HG03457 (cell line): ENCODE measurements at regions not wholly inside any gene's neighbourhood (a gene's known extent, or its start where the extent isn't known, plus 50 kb on each side); places are given as distances from the start of the nearest gene placed in this dataset.

Experiments used
- ATAC-seq: cut with Tn5 transposase; IDR thresholded peaks from one replicate; pipeline ENCODE4 v1.9.1; 2021; ENCODE audit warnings: moderate number of reproducible peaks; ENCODE audit not compliant: unreplicated experiment

DNA sequence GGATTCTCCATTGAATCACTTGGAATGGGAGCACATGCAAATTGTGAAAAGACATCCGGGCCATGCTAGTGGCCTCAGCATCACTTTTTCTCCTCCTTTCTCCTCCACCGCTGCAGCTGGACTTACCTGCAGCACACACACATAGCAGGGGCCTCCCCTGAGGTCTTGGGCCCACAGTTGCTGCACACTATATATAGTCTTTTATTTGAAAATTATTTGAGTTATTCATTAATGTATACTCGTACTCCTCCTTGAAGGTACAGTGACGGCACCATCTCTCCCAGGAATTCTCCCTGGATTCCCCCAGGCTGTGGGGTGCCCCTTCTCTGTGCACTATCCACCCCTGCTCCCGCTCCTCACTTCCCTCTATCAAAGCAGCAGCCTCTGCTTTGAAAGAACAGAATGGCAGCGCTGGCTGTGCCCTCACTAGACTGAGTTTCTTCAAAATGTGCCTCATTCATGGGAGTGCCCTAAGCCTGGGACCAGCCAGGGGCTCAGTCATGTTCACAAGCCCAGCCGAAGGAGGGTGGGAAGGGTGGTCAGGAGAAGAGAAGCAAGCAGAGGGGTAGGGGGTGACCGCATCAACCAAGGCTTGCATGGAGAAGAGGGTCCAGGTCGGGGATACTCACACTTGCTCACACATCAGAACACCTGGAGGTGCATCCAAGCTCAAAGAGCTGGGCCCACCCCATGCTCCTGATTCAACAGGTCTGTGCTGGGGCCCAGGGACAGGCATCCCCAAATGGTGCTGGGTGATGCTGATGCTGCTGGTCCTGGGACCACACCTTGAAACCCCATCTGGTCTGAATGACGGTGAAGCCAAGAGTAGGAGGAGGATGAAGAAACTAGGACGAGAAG lies 156.2 kb upstream of the ZMIZ1 start:
- no peak for ATAC-seq

DNA sequence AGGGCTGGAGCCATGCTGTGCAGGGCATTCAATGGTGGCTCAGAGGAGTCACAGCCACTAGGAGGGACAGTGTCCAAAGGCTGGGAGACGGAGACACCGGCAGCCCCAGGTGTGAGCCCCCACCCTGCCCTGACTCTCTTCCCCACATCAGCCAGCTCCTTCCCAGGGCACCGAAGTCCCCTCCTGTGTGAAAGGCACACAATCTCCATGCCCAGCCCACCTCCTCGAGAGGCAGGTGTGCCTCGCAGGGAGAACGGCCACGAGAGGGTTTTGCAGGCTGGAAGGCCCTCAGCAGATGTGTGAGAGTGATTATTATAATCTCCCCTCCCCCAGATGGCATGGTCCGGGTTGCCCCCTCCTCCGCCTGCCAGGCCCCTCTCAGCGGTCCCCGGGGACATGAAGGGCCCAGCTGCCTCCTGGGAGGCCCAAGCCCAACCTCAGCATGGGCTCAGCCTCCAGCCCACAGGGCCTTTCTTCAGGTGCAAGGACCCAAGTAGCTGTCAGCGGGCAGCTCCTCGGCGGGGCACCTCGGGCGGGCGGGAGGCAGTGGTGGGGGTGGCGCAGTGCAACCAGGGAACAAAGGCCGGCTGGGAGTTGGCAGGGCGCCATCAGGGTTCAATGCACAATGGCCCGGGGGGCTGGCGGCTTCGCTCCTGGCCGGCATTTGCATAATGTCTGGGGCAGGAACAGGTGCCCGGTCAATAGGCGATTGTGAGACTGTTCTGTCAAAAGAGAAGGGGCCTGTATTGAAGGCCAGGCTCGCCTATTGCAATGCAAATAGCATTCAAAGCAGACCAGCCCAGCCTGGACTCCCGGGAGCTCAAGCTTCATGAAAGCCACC lies 155.3 kb upstream of the ZMIZ1 start:
- no peak for ATAC-seq

DNA sequence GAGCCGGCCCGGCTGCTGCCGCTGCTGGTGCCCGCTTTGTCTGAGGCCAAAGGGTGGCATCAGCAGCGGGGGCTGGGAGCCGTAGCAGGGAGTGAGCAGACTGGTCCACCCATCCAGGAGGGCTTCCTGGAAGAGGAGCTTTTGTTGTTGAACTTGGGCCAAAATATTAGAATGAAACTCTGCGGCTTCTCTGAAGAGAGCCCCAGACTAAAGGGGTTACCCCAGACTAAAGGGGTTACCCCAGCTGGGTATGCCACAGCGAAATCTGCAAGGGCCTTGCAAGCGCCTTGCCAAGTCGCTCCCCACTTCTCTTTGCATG lies 154.7 kb upstream of the ZMIZ1 start:
- ATAC-seq, result no peak

DNA sequence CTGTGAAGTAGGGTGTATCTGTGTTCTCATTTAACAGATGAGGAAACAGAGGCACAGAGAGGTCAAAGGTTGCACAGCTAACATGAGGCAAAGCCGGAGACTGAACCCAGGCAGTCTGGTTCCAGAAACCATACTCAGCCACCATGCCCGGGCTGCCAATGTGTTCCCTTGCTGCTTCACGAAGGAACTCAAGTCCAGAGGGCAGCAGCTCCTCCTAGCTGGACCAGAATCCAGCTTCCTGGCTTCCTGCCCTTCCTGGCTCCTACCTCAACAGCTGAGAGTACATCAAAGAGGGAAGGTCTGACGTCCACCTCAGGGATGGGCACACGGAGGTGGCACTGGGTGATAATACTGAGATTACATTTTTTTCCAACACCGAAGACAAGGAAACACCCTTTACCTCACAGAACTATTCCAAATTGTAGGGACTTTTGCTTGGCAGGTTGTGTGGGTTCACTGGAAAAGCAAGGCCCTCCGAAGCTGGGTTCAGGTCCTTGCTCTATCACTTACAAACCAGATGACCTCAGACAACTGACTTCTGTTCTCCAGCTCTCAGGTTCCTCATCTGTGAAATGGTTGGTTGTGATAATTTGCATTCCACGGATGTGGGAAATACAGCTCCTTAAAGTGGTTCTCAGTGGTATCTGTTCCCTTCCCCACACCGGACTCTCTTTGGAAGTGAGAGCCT lies 154.1 kb upstream of the ZMIZ1 start:
- no peak for ATAC-seq

DNA sequence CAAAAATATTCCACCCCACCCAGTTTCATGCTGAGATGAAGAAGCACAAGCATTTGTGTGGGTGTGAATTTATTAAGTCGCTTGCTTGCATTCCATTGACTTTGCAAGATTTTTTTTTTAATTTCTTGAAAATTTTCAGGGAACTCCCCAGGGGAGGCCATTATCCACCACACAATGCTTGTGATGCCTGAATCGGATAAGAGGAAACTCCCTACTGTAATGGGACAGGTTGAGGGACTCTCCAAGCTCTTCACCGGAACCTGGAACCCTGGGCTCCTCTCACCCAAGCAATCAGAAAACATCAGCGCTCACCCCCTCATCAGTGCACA lies 153.6 kb upstream of the ZMIZ1 start:
- ATAC-seq, result no peak

DNA sequence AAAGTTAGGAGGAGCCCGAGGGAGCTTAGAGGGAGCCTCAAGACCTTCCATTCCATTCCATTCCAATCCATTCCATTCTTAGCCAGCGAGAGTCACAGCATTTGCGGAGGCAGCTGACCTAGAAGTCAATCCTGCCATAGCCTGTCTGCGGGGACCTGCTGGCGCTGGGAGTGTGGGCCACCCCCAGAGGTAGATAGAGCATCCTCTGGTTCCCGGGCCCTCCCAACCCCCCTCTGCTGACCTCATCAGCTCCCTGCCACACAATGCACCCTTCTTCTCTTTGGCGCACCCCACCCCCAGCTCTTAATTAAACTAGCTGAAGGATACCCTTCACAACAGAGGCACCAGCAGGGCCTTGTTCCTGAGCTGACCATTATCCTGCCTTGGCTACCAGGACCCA lies 152.5 kb upstream of the ZMIZ1 start:
- ATAC-seq, result no peak

DNA sequence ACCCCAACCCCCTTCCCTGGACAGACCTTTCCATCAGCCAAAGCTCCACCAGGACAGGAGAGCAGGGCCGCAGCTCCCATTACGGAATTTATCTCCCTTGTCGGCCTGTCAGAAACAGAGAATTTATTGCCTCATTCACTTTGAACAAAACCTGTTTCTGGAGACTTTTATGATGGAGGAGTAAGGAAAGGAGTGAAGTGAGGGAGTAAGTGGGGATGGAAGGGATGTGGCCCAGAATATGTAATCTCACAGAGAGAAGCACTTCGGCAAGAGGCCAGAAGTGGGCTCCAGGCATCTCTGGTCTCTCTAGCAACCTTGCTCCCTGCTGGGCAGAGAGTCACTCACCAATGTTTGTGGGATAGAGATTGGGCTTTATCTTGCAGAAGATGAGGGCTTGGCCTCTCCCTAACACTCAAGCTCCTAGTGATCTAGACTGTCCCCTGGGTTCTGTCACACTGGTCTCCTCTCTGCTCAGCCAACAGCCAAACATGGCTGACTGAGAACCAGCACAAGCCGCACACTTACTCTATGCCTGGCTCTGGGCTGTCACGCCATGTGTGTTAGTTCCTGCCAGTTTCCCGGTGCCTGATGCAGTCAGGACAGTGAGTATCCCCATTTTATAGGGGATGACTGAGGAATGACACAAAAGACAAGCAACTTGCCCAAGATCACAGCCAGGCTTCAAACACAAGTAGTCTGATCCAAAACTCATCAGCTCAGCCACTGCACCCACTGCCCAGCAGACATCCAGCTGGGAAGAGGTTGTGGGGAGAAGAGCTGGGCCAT lies 149.4 kb upstream of the ZMIZ1 start:
- ATAC-seq, result no peak

DNA sequence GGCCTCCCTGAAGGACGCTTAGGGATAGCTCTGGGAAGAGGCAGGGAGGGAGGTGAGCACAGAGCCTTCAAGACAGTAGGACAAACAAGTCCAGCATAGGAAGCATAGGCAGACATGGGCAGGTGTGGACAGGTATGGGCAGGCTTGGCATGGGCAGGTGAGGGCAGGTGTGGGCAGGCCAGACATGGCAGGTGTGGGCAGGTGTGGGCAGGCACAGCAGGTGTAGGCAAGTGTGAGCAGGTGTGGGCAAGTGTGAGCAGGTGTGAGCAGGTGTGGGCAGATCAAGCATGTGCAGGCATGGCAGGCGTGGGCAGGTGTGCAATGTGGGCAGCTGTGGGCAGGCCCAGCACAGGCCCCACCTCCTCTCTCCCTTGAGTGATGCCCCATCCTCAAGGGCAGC lies 148.8 kb upstream of the ZMIZ1 start:
- ATAC-seq, result no peak

DNA sequence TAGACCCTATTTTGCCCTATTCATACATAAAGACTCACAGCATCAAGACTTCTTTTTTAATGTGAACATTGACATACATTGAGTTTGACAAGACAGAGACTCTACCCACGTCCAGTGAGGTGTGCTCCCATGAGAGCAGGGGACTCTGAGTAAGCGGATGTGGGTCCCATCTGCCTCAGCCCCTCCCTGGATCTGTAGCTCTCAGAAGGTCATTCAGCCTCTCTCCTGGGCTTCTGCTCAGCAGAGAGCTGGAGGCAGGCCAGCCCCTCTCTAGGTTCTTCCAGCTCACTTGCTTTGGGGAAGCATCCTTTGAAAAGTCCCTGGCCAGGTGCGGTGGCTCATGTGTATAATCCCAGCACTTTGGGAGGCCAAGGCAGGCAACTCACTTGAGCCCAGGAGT lies 146.9 kb upstream of the ZMIZ1 start:
- ATAC-seq, result no peak

DNA sequence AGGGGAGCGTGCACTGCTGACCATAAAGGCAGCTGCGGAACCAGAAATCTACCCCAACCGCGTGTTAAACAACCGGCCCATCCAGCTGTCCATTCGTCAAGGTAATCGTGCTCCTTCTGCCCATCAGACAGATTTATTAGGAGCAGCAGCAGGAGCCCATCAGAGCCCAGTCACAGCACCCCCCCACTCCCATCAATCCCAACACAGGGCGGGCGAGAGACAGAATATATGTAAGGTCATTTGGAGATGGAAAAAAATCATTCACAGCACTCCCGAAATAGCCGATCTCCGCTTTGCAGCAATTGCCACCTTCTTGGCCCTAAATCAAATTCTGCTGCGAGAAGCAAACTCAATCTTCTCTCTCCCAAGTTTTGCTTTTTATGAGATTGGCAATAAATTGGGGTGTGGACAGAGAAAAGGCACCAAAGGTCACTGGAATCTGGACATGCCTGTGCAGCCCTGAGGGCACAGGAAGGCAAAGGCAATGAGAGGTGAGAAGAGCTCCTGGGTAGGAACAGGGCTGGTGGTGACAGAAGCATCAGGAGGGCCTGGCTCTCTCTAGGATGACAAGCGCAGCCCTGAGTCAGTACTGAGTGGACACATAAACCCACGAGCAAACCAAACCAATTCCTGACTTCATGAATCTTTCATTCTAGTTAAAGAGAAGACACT lies 145.0 kb upstream of the ZMIZ1 start:
- no peak for ATAC-seq

DNA sequence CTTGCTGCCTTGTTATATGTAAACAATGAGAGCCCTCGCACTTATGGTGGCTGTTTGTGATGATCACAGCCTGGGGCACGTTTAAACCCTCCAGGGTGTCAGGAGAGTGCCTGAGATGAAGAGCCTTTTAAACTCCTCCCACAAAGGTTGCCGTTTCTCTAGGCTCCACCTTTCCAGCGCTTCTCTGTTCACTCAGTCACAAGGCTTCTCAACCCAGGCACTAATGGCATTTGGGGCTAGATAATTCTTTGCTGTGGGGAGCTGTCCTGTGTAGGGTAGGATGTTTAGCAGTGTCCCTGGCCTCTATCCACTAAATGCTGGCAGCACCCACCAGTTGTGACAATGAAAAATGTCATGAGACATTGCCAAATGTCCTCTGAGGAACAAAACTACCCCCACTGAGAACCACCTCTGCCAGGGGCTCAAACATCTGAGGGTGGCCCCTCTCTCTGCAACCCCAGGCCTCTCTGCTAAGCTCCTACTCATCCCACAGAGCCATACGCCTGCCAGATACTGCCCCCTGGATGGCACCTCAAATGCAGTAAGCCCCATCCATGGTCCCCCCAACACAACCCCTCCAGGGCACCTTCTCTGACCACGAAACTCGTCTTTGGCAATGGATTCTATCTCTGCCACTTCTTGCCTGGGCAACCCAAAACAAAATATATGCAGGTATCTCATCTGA lies 144.3 kb upstream of the ZMIZ1 start:
- no peak for ATAC-seq

DNA sequence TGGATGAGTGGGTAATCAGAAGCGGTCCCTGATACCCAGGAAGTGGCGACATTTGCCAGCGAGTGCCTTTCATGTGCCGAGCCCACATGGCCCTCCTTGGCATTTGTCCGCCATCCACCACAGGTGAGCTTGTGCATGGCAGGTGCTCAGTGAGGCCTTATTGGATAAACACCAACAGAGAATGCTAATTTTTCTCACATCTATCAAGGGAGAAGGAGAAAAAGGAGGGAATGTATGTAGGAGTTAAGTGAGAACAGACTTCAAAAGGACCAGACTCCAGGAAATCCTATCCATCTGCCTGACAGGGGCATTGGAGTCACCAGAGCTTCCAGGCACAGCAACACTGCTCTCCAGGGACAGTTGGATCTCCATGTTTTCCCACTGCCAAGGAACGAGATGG lies 143.5 kb upstream of the ZMIZ1 start:
- ATAC-seq, result no peak

DNA sequence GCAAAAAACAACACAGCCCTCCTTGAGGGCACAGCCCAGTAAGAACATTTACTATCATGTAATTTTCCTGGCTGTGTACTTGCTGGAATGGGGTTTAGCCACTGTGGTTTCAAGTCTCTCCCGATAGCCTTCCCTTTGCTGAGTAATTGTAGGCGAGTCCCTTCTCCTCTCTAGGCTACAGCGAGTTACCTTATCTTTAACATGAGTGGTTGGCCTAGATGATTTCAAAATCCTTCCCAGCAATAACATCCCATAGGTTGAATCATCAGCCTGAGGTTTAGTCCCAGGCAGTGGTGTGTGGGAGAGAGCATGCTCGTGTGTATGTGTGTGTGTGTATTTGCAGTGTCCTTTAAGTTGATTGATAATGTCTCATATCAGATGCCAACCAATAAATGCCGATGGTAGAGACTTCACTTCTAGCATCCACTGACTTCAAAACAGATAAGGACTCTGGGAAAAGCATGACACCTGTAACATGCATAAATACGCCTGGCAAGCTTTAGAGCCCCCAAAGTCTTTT lies 142.9 kb upstream of the ZMIZ1 start:
- ATAC-seq, result no peak

DNA sequence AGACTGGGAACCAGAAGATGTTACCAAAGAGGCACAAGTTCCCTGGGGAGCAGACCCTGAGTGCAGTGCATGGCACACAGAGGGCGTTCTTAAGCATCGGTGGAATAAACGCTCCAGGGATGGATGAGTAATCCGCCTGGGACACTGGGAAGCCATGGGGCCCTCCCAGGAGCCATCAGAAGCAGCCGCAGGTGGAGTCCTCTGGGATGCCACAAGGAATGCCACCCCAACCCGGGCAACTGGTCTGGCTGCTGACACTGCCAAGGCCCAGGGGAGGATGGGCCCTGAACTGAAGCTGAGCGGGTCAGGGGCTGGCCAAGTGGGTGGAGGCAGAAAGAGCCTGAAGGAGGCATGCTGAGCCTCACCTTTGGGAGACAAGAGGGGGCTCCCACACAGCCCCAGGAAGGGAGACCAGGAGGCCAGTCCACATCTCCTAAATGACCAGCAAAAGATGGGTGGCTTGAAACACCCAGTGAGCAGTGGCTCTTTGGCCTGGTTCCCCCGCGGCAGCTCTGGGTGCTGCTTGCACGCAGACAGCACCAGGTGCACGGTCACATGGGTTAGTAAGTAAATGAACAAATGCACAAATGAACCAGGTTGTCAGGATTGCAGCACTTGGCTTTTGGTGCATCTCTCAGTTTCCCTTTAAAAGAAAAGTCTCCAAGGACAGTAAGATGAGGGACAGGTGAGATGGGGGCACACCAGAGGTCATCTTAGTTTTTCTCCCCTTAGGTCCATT lies 141.3 kb upstream of the ZMIZ1 start:
- ATAC-seq, result no peak

DNA sequence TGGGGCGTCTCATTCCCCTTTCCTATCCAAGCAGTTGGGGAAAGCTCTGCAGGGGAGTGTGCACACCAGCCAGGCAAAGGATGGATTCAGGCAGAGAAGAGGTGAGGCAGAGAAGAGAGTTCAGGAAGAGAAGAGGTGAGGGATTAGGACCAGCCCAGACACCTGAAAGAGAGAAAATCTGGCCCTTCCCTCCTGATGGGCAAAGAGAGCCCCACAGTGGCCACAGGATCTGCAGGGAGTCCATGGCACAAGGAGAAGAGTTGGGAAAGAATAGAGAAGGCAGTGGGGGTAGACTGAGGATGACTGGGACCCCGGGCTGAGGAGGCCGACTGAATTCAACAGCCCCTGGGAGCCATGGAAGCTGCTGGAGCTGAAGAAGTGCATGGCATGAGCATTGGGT lies 140.4 kb upstream of the ZMIZ1 start:
- ATAC-seq, result no peak

DNA sequence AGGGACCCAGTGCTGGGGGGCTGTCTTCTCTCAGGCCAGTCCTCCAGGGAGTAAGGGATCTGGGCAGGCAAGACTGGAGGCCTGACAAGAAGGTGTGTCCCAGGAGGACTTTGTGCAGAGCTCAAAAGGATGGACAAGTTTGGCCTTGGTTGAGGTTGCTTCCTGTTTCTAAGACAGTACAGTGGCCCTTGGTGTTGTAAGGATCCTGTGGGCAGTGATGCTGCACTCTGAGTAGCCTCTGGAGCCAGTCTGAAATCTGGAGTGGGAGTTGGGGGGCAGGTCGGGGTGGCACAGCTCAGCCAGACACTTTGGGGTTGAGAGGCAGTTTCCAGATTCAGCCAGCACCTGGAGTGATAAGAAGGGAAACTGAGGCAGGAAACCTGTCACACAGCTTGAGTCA lies 139.2 kb upstream of the ZMIZ1 start:
- ATAC-seq, result no peak

DNA sequence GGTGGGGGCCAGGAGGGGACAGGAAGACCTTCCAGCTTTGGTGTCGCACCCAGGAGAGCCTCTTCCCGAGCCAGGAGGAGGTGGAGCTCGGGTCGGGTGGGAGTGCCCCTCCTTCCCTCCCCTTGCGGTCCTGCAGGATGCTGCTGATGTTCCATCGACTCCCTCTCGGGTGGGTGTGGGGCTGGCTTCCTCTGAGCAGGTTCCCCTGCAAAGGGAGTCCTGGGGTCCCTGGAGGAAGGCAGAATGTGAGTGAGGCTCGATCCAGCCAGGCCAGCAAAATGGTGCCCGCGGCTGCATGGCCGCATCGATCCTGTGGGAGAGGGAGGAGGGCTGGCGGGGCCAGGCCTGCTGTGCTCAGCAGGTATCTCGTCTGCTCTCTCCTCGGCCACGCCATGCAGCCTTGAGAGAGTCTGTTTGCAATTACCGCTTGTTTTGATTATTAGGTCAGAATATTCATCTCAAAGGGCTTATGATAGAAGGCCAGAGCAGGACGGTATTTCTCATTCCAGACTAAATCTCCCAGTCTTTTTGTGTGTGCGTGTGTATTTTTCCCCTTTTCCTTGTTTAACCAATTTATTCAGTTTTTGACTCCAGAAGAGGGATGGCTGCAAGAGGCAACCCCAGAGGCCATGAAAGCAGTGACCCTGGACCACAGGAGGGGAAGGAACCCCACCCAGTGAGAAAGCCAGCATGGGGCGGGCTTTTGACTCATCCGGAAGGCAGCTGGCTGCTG lies 137.3 kb upstream of the ZMIZ1 start:
- ATAC-seq, result no peak

DNA sequence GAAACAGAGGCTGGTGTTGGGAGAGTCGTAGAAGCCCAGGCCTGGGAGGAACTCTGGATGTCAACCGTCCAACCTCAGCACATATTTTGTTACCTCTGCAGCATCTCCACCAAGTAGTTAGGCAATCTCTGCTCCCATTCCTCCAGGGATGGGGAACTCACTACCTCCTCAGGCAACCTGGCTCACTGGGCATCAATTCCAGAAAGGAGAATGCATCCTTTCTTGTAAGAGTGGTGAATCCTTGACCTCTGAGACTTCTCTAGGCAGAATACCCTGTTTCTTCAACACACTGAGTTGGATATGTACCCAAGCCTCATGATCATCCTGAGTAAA lies 136.7 kb upstream of the ZMIZ1 start:
- ATAC-seq, result no peak

DNA sequence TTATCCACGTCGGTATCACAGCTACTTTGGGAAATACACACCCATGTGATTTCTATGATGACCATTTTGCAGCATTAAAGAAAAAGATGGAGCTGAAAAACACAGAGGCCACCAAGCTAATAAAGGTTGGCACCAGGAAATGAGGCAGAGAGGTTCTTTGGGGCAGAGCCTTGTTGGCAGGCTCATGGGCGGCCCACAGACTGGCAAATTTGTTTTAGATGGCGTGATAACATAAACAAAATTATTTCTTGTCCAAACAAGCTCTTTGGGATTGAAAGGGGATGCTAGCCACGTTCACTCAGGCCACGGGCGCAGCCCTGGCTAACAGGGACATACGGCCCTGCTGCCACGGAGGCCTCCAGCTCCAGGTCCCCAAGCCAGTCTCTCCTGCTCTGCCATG lies 135.9 kb upstream of the ZMIZ1 start:
- no peak for ATAC-seq
